Testis (tissue), 2 donors: ENCODE measurements at regions not wholly inside any gene's neighbourhood (a gene's known extent, or its start where the extent isn't known, plus 50 kb on each side); places are given as distances from the start of the nearest gene placed in this dataset.

ENCODE experiments used
- POLR2A ChIP-seq: fragments of 450-650 bp; IDR thresholded peaks from one replicate; pipeline ENCODE4 v1.6.1; 2017; ENCODE audit warnings: antibody characterized with exemption, mild to moderate bottlenecking, moderate library complexity
- TF ChIP-seq, protein P1 (sequence below), 3 experiments: fragments of 450-650 bp in 2 of 3; fragments of 200-600 bp in 1 of 3; sonication (generic) in 1 of 3; IDR thresholded peaks; one replicate each; pipeline ENCODE4 v1.5.1; 2016 to 2019; ENCODE audit warnings: antibody characterized with exemption in 3 of 3, mild to moderate bottlenecking in 2 of 3, moderate library complexity in 1 of 3

DNA sequence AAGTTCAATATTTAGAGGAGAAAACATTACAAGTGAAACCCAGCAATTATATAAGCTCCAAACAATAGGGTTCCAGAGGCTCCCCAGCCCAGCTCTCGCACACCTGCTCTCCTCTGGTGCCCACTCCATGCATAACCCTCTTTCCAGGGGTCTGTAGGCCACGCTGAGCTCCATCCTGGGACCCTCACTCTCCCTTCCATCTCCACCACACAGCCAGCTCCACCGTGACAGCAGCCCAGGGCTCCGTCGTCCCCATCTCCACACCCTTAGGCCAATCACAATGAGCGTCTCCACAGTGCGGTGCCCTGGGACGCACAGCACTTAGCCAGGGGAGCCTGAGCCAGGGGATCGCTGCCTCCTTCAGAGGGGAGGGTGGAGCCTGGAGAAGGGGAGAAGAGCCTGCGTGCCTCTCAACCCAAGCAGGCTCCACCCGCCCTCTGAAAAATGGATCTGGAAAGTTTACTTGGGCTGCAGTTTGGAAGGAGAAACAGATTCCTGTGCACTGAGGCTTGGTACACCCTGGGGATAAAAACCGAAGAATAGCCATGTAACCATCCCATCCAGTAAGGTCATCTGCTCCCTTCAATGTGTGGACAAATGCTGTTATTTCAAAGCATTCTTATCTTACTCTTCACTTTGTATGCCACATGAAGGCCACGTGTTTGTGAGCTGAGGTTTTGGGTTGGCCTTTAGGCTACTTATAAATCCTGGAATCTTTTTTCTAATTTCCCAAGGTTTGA, 72.4 kb upstream of the GGTLC1 start:
- TF ChIP-seq, protein P1, sequence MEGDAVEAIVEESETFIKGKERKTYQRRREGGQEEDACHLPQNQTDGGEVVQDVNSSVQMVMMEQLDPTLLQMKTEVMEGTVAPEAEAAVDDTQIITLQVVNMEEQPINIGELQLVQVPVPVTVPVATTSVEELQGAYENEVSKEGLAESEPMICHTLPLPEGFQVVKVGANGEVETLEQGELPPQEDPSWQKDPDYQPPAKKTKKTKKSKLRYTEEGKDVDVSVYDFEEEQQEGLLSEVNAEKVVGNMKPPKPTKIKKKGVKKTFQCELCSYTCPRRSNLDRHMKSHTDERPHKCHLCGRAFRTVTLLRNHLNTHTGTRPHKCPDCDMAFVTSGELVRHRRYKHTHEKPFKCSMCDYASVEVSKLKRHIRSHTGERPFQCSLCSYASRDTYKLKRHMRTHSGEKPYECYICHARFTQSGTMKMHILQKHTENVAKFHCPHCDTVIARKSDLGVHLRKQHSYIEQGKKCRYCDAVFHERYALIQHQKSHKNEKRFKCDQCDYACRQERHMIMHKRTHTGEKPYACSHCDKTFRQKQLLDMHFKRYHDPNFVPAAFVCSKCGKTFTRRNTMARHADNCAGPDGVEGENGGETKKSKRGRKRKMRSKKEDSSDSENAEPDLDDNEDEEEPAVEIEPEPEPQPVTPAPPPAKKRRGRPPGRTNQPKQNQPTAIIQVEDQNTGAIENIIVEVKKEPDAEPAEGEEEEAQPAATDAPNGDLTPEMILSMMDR (IDR thresholded peaks at IDR 0.05) = no peak
- TF ChIP-seq POLR2A = no peak
